PC-9 (cell line): ENCODE measurements at regions not wholly inside any gene's neighbourhood (a gene's known extent, or its start where the extent isn't known, plus 50 kb on each side); places are given as distances from the start of the nearest gene placed in this dataset.

Experiments
- BruUV-seq: library from RNA; stranded (reverse); fragments of 400-500 nt; replicated peaks from 2 replicates; lab custom pipeline; 2021; lab: Mats Ljungman, UMichigan
- CTCF ChIA-PET: fragments of 300-600 bp; sonication (Branson Sonifier 250); formaldehyde crosslinking; loops from one replicate; lab custom pipeline; 2022; ENCODE audit warnings: antibody characterized with exemption; lab: Charles Lee
- POLR2A ChIA-PET: fragments of 300-600 bp; sonication (Branson Sonifier 250); formaldehyde crosslinking; loops from one replicate; lab custom pipeline; 2022; ENCODE audit warnings: antibody characterized with exemption; ENCODE audit not compliant: unreplicated experiment; lab: Charles Lee
- DNase-seq, 2 experiments: peaks; one replicate each; pipeline versions ENCODE4 v3.0.0 to v3.0.0-alpha.2; 2015 to 2022; ENCODE audit warnings: mixed read lengths in 1 of 2
- H2AFZ ChIP-seq: fragments of 200-600 bp; sonication (generic); 2 replicates; pipeline ENCODE4 v1.8.1; 2017; ENCODE audit warnings: antibody characterized with exemption
- H3F3A ChIP-seq: fragments of 200-600 bp; sonication (generic); 2 replicates; pipeline ENCODE4 v1.8.1; 2017; ENCODE audit warnings: antibody characterized with exemption, mild to moderate bottlenecking, low read depth; ENCODE audit not compliant: insufficient read depth
- H3K27ac ChIP-seq: fragments of 200-600 bp; sonication (generic); 2 replicates; pipeline ENCODE4 v1.6.1; 2016; ENCODE audit warnings: mixed run types
- H3K27me3 ChIP-seq: fragments of 200-600 bp; sonication (generic); 2 replicates; pipeline ENCODE4 v1.6.1; 2016; ENCODE audit warnings: low read depth, mixed run types; ENCODE audit not compliant: insufficient read depth
- H3K36me3 ChIP-seq: fragments of 200-600 bp; sonication (generic); 2 replicates; pipeline ENCODE4 v1.6.1; 2016; ENCODE audit warnings: low read depth, mixed run types
- H3K4me1 ChIP-seq: fragments of 200-600 bp; sonication (generic); replicated peaks from 2 replicates; pipeline ENCODE4 v1.6.1; 2016; ENCODE audit warnings: mixed run types; ENCODE audit not compliant: insufficient read depth
- H3K4me2 ChIP-seq: fragments of 200-600 bp; sonication (generic); 2 replicates; pipeline ENCODE4 v1.6.1; 2017; ENCODE audit warnings: mixed run types
- H3K4me3 ChIP-seq: fragments of 200-600 bp; sonication (generic); 2 replicates; pipeline ENCODE4 v1.6.1; 2016; ENCODE audit warnings: mixed run types
- H3K79me2 ChIP-seq: fragments of 200-600 bp; sonication (generic); 2 replicates; pipeline ENCODE4 v1.6.1; 2017; ENCODE audit warnings: low read depth, mixed run types
- H3K9me2 ChIP-seq: fragments of 200-600 bp; sonication (generic); 2 replicates; pipeline ENCODE4 v1.8.1; 2017; ENCODE audit warnings: mild to moderate bottlenecking; ENCODE audit not compliant: insufficient read depth
- H3K9me3 ChIP-seq: fragments of 200-600 bp; sonication (generic); 2 replicates; pipeline ENCODE4 v1.8.1; 2016; ENCODE audit warnings: low read depth; ENCODE audit not compliant: insufficient read depth
- H4K20me1 ChIP-seq: fragments of 200-600 bp; sonication (generic); 2 replicates; pipeline ENCODE4 v1.8.1; 2017; ENCODE audit not compliant: insufficient read depth
- CTCF ChIP-seq: fragments of 200-600 bp; sonication (generic); conservative IDR thresholded peaks from 2 replicates; pipeline ENCODE4 v1.6.1; 2017; ENCODE audit warnings: mixed run types, antibody characterized with exemption, mild to moderate bottlenecking, moderate library complexity
- EZH2 ChIP-seq: fragments of 200-600 bp; sonication (generic); IDR thresholded peaks from 2 replicates; pipeline ENCODE4 v1.8.0; 2017; ENCODE audit warnings: antibody characterized with exemption, low read depth
- intact Hi-C: fragments of 100-400 bp; cut with micrococcal nuclease; formaldehyde crosslinking; loops from one replicate; pipeline ENCODE4 v1.10.0; 2022; ENCODE audit not compliant: unreplicated experiment

- ChIA-PET POLR2A (no interaction called here), CTCF (no interaction called here)
- Histone ChIP-seq H3K4me3 (no peak overlapping the region), H3K27ac (no peak overlapping the region), H4K20me1 (no peaks in the 10 kb centered on the region), H3K27me3 (peaks cover 9% of the 10 kb centered on the region; the same call in 1 of the 2 replicates), H2AFZ (no peak overlapping the region), H3F3A (no peaks in the 10 kb centered on the region), H3K36me3 (no peaks in the 10 kb centered on the region), H3K4me1 (no peaks in the 10 kb centered on the region), H3K9me2 (no peaks in the 10 kb centered on the region), H3K9me3 (no peaks in the 10 kb centered on the region), H3K4me2 (no peak overlapping the region), H3K79me2 (no peaks in the 10 kb centered on the region)
- no TSS peak for BruUV-seq
- intact Hi-C loops, result no loop called here
- no peak for TF ChIP-seq EZH2
- TF ChIP-seq CTCF, result no peak
- DNase-seq, result no peak
These were observed 270.8 kb downstream of the CBLN1 start for GRCh38 chr16:49010879-49011278.

GRCh38 chr16:49010396-49010795 lies 271.2 kb downstream of the CBLN1 start:
- CTCF ChIA-PET, result no interaction called here
- Histone ChIP-seq H4K20me1 (no peaks in the 10 kb centered on the region), H3K27ac (no peak overlapping the region), H3K9me2 (no peaks in the 10 kb centered on the region), H3F3A (no peaks in the 10 kb centered on the region), H3K36me3 (no peaks in the 10 kb centered on the region), H3K79me2 (no peaks in the 10 kb centered on the region), H3K4me2 (no peak overlapping the region), H3K4me3 (no peak overlapping the region), H3K9me3 (no peaks in the 10 kb centered on the region), H3K4me1 (no peaks in the 10 kb centered on the region), H2AFZ (no peak overlapping the region), H3K27me3 (peaks cover 9% of the 10 kb centered on the region; the same call in 1 of the 2 replicates)
- TF ChIP-seq CTCF (no peak), EZH2 (no peak)
- DNase-seq, result no peak
- intact Hi-C loops, result no loop called here
- POLR2A ChIA-PET, result no interaction called here
- BruUV-seq, result no TSS peak

GRCh38 chr16:49009204-49009603 lies 272.4 kb downstream of the CBLN1 start:
- H3K36me3 ChIP-seq, result no peaks in the 10 kb centered on the region
- peaks cover 9% of the 10 kb centered on the region; the same call in 1 of the 2 replicates for H3K27me3 ChIP-seq
- H3K9me2 ChIP-seq, result no peaks in the 10 kb centered on the region
- POLR2A ChIA-PET, result no interaction called here
- no peaks in the 10 kb centered on the region for H3K79me2 ChIP-seq
- no peak for TF ChIP-seq CTCF
- TF ChIP-seq EZH2, result no peak
- H3K4me1 ChIP-seq, result no peaks in the 10 kb centered on the region
- BruUV-seq, result no TSS peak
- no peak overlapping the region for H3K4me2 ChIP-seq
- CTCF ChIA-PET, result no interaction called here
- no peak overlapping the region for H3K4me3 ChIP-seq
- no peak overlapping the region for H2AFZ ChIP-seq
- intact Hi-C loops, result no loop called here
- H3F3A ChIP-seq, result no peaks in the 10 kb centered on the region
- no peaks in the 10 kb centered on the region for H4K20me1 ChIP-seq
- no peak overlapping the region for H3K27ac ChIP-seq
- H3K9me3 ChIP-seq, result no peaks in the 10 kb centered on the region
- DNase-seq, result no peak
